ENCODE measurements at regions not wholly inside any gene's neighbourhood (a gene's known extent, or its start where the extent isn't known, plus 50 kb on each side); places are given as distances from the start of the nearest gene placed in this dataset.

- TF ChIP-seq CTCF (IDR thresholded peaks at IDR 0.05), result no peak
- peak in 1 of 2 donors; percentile 42 for TF ChIP-seq POLR2A (IDR thresholded peaks at IDR 0.05)
Measured at GRCh38 chr2:16069663-16069932, 129.2 kb downstream of the MYCN start.
